HG03460 (cell line): ENCODE measurements at regions not wholly inside any gene's neighbourhood (a gene's known extent, or its start where the extent isn't known, plus 50 kb on each side); places are given as distances from the start of the nearest gene placed in this dataset.
"Not testable (repeated sequence)": the region's sequence is repeated elsewhere in the genome, so short reads cannot be mapped to it uniquely, and the experiment has no call there.

Experiments used
- ATAC-seq: cut with Tn5 transposase; IDR thresholded peaks from one replicate; pipeline ENCODE4 v1.9.1; 2021; ENCODE audit not compliant: unreplicated experiment

DNA sequence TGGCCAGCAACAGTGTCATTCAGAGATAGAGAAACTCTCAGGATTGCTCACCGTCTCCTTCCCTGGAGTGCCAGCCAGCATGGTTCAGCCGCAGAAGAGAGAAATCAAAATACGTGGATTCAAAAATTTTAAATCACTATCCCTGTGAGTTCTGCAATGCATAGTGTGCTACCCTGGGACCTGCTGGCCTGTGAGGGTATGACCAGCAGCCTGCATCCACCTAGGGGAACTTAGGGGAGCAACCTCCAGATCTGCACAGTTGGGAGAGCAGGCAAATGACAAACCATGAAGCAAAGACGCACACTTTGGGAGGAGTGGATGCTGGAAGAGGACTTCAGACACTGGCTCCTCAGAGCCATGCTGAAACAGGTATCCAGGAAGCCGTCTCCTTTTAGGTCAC is 639.3 kb downstream of the TNS3 start:
- ATAC-seq = no peak

DNA sequence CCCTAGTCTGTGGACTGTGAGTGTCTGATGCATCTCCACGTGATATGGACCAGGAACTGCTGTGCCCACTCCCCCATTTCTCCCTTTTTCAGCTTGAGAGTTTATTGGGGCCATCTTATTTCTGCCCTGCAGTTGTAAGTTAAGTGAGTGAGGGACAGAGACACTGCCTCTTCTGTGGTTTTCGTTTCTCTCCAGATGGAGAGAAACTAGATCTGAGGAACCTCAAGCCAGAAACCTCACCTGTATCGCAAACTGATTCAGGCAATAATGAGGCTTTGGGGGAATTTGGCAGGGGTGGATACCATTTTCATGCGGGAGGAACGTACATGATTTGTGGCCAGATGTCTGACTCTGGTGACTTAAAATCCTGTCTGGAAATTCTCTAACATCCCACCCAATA is 641.7 kb downstream of the TNS3 start:
- no peak for ATAC-seq

GRCh38 chr7:46939558-46939957 is 642.4 kb downstream of the TNS3 start:
- ATAC-seq = no peak

GRCh38 chr7:46939089-46939488 is 642.8 kb downstream of the TNS3 start:
- ATAC-seq = no peak

- no peak for ATAC-seq
These were observed 644.1 kb downstream of the TNS3 start for GRCh38 chr7:46937826-46938225.

DNA sequence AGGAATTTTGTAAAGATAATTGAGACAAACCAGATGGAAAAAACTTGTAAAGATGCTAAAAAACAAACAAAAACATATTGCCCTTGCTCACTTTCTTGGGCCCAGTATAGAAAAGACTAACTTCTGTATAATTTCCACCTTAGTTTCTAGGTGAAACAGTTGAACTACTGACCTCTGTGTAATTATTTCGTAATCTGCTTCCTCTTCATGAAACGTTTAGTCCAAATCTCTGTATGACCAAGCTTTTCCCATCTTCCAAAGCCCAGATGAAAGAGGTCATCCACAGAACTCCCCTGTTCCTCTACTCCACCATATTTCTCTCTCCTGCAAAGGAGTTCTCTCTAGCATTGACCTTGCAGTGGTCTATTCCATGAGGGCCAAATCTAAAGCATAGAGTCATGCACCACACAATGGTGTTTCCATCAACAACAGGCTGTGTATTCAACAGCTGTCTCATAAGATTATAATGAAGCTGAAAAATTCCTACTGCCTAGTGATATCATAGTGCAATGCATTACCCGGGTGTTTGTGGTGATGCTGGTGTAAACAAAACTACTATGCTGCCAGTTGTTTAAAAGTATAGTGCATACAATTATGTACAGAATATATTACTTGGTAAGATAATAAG is 647.6 kb downstream of the TNS3 start:
- no peak for ATAC-seq

GRCh38 chr7:46933596-46933995 is 648.3 kb downstream of the TNS3 start:
- no peak for ATAC-seq

DNA sequence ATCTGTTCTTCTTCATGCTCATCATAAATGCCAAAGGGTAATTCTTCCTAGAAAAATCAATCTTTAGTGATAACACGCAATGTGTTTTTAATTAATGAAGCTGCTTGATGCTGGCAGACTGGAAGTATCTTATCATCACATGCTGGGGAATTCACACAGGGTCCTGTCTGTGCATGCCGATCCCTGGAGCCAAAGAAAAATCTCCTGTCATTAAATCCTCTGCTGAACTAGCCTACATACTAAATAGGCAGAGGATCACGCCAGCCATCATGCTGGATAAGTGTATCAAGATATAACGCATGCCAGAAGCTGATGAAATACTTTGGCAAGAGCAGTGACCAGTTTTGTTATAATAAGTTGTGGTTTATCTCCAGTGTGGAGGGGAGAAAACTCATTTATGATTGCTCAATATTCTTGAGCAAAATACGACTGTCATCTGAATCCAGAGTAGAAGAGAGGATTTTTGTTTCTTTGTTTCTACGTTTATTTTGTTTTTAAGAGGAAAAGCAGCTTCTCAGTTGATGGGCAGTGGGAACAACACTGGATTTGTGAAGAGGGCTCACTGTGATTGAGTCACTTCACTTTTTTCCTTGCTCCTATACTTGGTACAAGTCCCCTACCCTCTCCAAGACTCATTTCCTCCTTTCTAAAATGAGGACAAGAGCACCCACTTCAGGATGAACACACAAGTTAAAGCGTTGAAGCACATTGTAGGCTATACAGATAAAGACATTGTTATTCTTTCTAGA is 649.1 kb downstream of the TNS3 start:
- ATAC-seq = no peak

GRCh38 chr7:46932306-46932675 is 649.6 kb downstream of the TNS3 start:
- no peak for ATAC-seq

- ATAC-seq = no peak
These were observed 651.5 kb downstream of the TNS3 start for GRCh38 chr7:46930366-46930765.

- no peak for ATAC-seq
These were observed 652.6 kb downstream of the TNS3 start for GRCh38 chr7:46929359-46929758.

DNA sequence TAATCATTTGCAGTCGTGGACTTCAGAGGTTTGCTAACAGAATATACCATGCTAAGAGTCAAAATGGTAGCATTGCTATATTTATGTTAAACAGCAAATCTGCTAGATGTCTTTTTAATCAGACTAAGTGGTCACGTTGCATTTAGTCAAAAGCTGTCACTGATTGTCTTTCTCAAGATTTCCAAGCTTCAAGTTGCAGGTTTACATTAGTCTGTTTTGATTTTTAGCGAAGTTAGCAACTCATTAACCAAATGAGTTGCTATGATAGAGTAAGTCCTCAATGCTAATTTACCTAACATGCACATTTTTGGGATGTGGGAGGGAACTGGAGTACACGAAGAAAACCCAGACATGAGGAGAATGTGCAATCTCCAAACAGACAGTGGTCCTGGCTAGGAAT is 653.2 kb downstream of the TNS3 start:
- no peak for ATAC-seq

DNA sequence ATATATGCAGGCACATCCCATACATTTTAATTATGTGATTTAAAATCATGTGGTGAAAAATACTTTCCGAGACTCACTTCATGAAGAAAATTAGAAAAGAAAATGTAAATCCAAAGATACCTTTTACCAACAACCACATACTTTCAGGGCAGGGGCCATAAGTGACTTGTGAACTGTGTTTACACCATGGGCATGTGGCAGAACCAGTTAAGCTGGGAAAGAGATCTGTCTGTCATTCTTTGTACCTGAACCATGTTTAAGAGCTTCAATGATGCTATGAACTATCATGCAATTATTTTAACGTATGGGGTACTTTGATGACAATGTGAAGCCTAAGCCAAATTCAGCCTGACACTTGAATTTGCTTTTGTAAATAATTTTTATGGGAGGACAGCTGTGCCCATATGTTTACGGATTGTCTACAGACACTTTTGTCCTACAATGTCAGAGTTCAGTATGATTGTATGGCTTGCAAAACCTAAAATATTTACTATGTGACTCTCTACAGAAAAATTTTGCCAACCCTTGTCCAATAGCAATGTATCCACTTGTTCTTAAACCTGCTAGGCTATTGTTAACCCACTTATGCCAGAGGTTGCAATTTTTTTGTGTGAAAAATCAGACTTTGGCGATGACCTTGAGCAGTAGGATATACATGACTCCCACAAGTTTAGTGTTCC is 654.6 kb downstream of the TNS3 start:
- no peak for ATAC-seq

DNA sequence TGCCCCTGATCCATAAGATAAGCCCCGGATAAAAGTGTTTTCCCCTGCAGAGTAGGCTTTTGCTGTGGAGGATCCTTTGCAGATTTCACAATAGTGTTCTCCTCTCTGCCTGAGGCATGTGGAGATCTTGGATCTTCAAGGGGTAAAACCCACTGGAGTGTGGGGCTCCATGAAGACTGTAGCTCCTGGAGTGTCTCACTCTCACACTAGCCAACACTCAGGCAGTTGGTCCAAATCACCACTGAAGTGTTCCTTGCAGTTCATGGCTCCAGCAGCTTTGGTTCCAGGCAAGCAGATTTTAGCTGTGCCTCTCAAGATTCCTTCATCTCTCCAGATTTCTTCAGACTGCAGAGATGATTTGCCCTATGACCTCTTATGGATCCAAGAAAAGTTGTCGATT is 665.3 kb downstream of the TNS3 start:
- no peak for ATAC-seq

DNA sequence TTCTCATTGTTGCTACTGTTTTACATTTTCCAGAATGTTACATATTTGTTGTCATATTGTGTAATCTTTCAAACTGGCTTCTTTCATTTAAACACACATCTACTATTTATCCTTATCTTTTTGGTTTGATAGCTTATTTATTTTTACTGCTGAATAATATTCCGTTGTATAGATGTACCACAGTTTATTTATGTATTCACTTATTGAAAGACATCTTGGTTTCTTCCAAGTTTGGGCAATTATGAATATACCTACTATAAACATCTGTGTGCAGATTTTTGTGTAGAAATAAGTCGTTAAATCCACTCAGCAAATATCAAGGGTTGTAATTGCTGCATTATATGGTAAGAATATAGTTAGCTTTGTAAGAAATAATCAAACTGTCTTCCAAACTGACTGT is 669.2 kb downstream of the TNS3 start:
- ATAC-seq = no peak

DNA sequence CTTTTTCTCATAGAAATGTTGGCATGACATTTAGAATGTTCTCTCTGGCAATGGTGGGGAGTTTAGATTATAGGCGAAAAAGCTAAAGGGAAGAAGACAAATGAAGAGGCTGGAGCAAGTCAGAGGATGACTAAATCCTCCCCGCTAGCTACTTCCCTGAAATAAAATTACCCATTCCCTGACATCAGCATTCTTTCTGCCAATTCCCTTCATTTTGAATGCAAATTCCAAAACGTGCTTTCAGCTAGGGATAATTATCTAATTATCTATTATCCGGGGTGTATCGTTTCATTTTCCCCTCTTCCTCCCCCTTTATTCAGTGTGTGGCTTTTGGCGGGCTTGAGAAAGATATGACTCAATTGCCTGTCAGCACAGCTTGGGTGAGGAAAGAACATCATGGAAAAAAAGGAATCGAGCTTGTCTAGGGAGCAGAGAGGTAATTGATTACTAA is 672.3 kb downstream of the TNS3 start:
- ATAC-seq = no peak

DNA sequence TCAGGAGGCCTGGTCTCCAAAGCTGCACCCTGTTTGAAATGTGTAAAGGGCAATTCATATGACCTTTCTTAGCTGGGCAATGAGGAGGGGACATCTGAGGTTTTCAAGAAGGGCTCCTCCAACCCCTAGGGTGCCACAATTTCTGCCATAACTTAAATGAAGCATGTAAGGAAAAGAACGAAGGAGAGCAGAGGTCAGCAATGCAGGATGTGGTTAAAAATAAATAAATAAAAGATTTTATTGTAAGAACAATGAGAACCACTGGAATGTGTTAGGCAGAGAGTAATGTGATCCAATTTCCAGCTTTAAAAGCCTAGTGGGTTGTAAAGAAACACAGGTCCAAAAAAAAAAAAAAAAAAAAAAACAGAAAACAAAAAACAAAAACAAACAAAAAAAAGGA is 673.1 kb downstream of the TNS3 start:
- ATAC-seq = no peak

DNA sequence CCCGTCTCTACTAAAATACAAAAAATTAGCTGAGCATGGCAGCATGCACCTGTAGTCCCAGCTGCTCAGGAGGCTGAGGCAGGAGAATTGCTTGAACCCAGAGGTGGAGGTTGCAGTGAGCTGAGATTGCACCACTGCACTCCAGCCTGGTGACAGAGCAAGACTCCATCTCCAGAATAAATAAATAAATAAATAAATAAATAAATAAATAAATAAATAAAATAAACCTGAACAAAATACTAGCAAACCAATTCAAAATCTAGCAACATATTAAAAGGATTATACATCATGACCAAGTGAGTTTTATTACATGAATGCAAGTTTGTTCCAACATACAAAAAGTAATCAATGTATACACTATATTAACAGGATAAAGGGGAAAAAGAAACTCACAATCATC is 677.4 kb downstream of the TNS3 start:
- ATAC-seq = not testable (repeated sequence)

GRCh38 chr7:46902463-46902862 is 679.4 kb downstream of the TNS3 start:
- ATAC-seq = no peak

GRCh38 chr7:46900312-46901263 is 681.3 kb downstream of the TNS3 start:
- no peak for ATAC-seq

DNA sequence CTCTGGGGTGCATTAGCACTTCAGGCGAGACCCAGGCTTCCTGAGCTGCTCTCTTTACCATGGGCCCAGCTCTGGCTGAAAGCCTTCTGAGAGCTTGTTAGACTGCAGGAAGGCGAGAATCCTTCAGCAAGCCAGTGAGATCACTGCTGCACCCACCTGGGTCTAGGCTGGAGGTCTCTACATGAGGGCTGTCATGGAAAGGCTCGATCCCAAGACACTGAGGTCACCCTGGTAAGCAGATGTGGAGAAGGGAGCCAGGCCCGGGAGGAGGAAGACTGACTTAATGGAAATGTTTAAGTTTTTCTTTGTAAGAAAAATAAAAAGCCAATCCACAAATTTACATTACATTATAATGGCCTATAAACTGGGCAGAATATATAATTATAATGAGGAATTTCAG is 684.5 kb downstream of the TNS3 start:
- ATAC-seq = no peak
